Fibroblast of lung (primary cell): ENCODE measurements at regions not wholly inside any gene's neighbourhood (a gene's known extent, or its start where the extent isn't known, plus 50 kb on each side); places are given as distances from the start of the nearest gene placed in this dataset.

Source experiments
- CTCF ChIP-seq, 2 donors: IDR thresholded peaks in 1 of 2; conservative IDR thresholded peaks in 1 of 2; 1 replicate in 1 of 2; 2 replicates in 1 of 2; pipeline ENCODE4 v1.5.1; 2011 to 2012; ENCODE audit warnings: low read length in 2 of 2, control low read depth in 1 of 2, inconsistent platforms in 1 of 2, low read depth in 1 of 2, mild to moderate bottlenecking in 1 of 2
- EZH2 ChIP-seq: IDR thresholded peaks from 2 replicates; pipeline ENCODE4 v1.5.1; 2012; ENCODE audit warnings: low read length, control low read depth, mild to moderate bottlenecking; ENCODE audit errors: missing control alignments

- TF ChIP-seq CTCF (conservative IDR thresholded peaks at IDR 0.05 in 1 of 2, IDR thresholded peaks at IDR 0.05 in 1 of 2; ENCODE audit: low read depth in 1 of 2, low read length in 2 of 2) (no peak), EZH2 (no peak)
These were observed 67.9 kb upstream of the PNPT1 start for GRCh38 chr2:55761526-55761925.
